Epithelial cell of proximal tubule (primary cell): ENCODE measurements at regions not wholly inside any gene's neighbourhood (a gene's known extent, or its start where the extent isn't known, plus 50 kb on each side); places are given as distances from the start of the nearest gene placed in this dataset.

Experiments
- DNase-seq: peaks from one replicate; pipeline ENCODE4 v3.0.0-alpha.2; 2011; ENCODE audit warnings: low read depth
- H3K4me3 ChIP-seq: 2 replicates; pipeline ENCODE4 v1.5.1; 2011; ENCODE audit warnings: low read depth, mild to moderate bottlenecking, low read length
- CTCF ChIP-seq: conservative IDR thresholded peaks from 2 replicates; pipeline ENCODE4 v1.5.1; 2012; ENCODE audit warnings: low read depth, mild to moderate bottlenecking, low read length

GRCh38 chr21:15219039-15219438, 154.2 kb upstream of the NRIP1 start:
- H3K4me3 ChIP-seq = no peak overlapping the region
- no peak for DNase-seq
- TF ChIP-seq CTCF = no peak

- no peak overlapping the region for H3K4me3 ChIP-seq
- no peak for TF ChIP-seq CTCF
- DNase-seq = no peak
These were observed 155.1 kb upstream of the NRIP1 start for GRCh38 chr21:15219894-15220293.

- TF ChIP-seq CTCF = no peak
- H3K4me3 ChIP-seq = no peak overlapping the region
- peak; percentile 83 for DNase-seq
These were observed 157.1 kb upstream of the NRIP1 start for GRCh38 chr21:15221799-15222386.

- DNase-seq = peak; percentile 86
- no peak for TF ChIP-seq CTCF
- H3K4me3 ChIP-seq = no peak overlapping the region
These were observed 157.9 kb upstream of the NRIP1 start for GRCh38 chr21:15222707-15223106.

- DNase-seq = peak; percentile 94
- no peak overlapping the region for H3K4me3 ChIP-seq
- TF ChIP-seq CTCF = no peak
These were observed 159.7 kb upstream of the NRIP1 start for GRCh38 chr21:15224346-15225086.

GRCh38 chr21:15227919-15228318, 163.1 kb upstream of the NRIP1 start:
- TF ChIP-seq CTCF = no peak
- H3K4me3 ChIP-seq = no peak overlapping the region
- DNase-seq = no peak

GRCh38 chr21:15229390-15229789, 164.6 kb upstream of the NRIP1 start:
- DNase-seq = no peak
- no peak overlapping the region for H3K4me3 ChIP-seq
- TF ChIP-seq CTCF = no peak
